ENCODE measurements at regions not wholly inside any gene's neighbourhood (a gene's known extent, or its start where the extent isn't known, plus 50 kb on each side); places are given as distances from the start of the nearest gene placed in this dataset.

- Histone ChIP-seq H3K4me1 (ENCODE audit: insufficient read depth, low read length) (no peaks in the 10 kb centered on the region), H3K4me2 (ENCODE audit: low read length) (no peak overlapping the region), H2AFZ (ENCODE audit: low read length) (no peak overlapping the region), H3F3A (ENCODE audit: low read length, unreplicated experiment) (no peaks in the 10 kb centered on the region), H3K27ac (ENCODE audit: low read length) (no peak overlapping the region), H4K20me1 (ENCODE audit: low read length) (no peaks in the 10 kb centered on the region), H3K4me3 (ENCODE audit: low read length) (no peak overlapping the region), H3K27me3 (ENCODE audit: low read length) (peaks cover 92% of the 10 kb centered on the region), H3K9me3 (ENCODE audit: low read length) (no peaks in the 10 kb centered on the region), H3K36me3 (ENCODE audit: low read depth, low read length) (no peaks in the 10 kb centered on the region), H3K9ac (ENCODE audit: low read length) (no peak overlapping the region), H3K9me2 (replicated peaks; ENCODE audit: low read length) (no peaks in the 10 kb centered on the region), H3K79me2 (ENCODE audit: low read length) (no peaks in the 10 kb centered on the region)
- DNase-seq (no peak), ATAC-seq (no peak)
- ChIA-PET POLR2A (ENCODE audit: unreplicated experiment) (no interaction called here), CTCF (no interaction called here)
- no peak for TF ChIP-seq CTCF (conservative IDR thresholded peaks at IDR 0.05; ENCODE audit: low read depth, low read length)
- TF ChIP-seq EZH2phosphoT487 (IDR thresholded peaks at IDR 0.05; ENCODE audit: borderline replicate concordance, low read length) = no peak
- no peak for TF ChIP-seq EZH2 (IDR thresholded peaks at IDR 0.05; ENCODE audit: low read length, unreplicated experiment)
- intact Hi-C loops (cut with micrococcal nuclease) = no loop called here
- BruUV-seq (replicated peaks) = no TSS peak
Measured at GRCh38 chr5:2169850-2170760, 287.4 kb upstream of the IRX4 start.

GRCh38 chr5:2169430-2169808 is 286.7 kb upstream of the IRX4 start:
- no peaks in the 10 kb centered on the region for H3F3A ChIP-seq (ENCODE audit: low read length, unreplicated experiment)
- no peak overlapping the region for H3K27ac ChIP-seq (ENCODE audit: low read length)
- no peak overlapping the region for H3K9ac ChIP-seq (ENCODE audit: low read length)
- H2AFZ ChIP-seq (ENCODE audit: low read length) = no peak overlapping the region
- H3K4me2 ChIP-seq (ENCODE audit: low read length) = no peak overlapping the region
- H3K79me2 ChIP-seq (ENCODE audit: low read length) = no peaks in the 10 kb centered on the region
- BruUV-seq (replicated peaks) = no TSS peak
- H3K36me3 ChIP-seq (ENCODE audit: low read depth, low read length) = no peaks in the 10 kb centered on the region
- no peaks in the 10 kb centered on the region for H3K9me2 ChIP-seq (replicated peaks; ENCODE audit: low read length)
- DNase-seq (no peak), ATAC-seq (no peak)
- no peak for TF ChIP-seq CTCF (conservative IDR thresholded peaks at IDR 0.05; ENCODE audit: low read depth, low read length)
- no peak for TF ChIP-seq EZH2phosphoT487 (IDR thresholded peaks at IDR 0.05; ENCODE audit: borderline replicate concordance, low read length)
- no peak for TF ChIP-seq EZH2 (IDR thresholded peaks at IDR 0.05; ENCODE audit: low read length, unreplicated experiment)
- H3K27me3 ChIP-seq (ENCODE audit: low read length) = peaks cover 90% of the 10 kb centered on the region
- POLR2A ChIA-PET (ENCODE audit: unreplicated experiment) = no interaction called here
- intact Hi-C loops (cut with micrococcal nuclease) = no loop called here
- no peaks in the 10 kb centered on the region for H3K9me3 ChIP-seq (ENCODE audit: low read length)
- no peaks in the 10 kb centered on the region for H3K4me1 ChIP-seq (ENCODE audit: insufficient read depth, low read length)
- H4K20me1 ChIP-seq (ENCODE audit: low read length) = no peaks in the 10 kb centered on the region
- no peak overlapping the region for H3K4me3 ChIP-seq (ENCODE audit: low read length)
- CTCF ChIA-PET = no interaction called here
